ENCODE measurements at regions not wholly inside any gene's neighbourhood (a gene's known extent, or its start where the extent isn't known, plus 50 kb on each side); places are given as distances from the start of the nearest gene placed in this dataset.
"Not testable (repeated sequence)": the region's sequence is repeated elsewhere in the genome, so short reads cannot be mapped to it uniquely, and the experiment has no call there.

- Mint-ChIP-seq H3K27me3 (ENCODE audit: low read depth in 2 of 2) (no peaks in the 10 kb centered on the region), H3K36me3 (no peaks in the 10 kb centered on the region), H3K9me3 (peaks cover 0 to 2% of the 10 kb centered on the region in 2 donors), H3K4me1 (peaks cover 0 to 4% of the 10 kb centered on the region in 2 donors), H3K4me3 (no peak overlapping the region), H3K27ac (no peak overlapping the region)
- no peak for TF ChIP-seq CTCF (IDR thresholded peaks at IDR 0.05)
- intact Hi-C loops (cut with micrococcal nuclease): no loop called here
- DNase-seq (no peak), ATAC-seq (no peak)
- Histone ChIP-seq H3K4me3 (ENCODE audit: low read length) (no peak overlapping the region), H3K4me1 (ENCODE audit: control insufficient read depth, insufficient read depth, low read length) (no peaks in the 10 kb centered on the region), H3K27ac (ENCODE audit: low read length) (no peak overlapping the region), H3K36me3 (ENCODE audit: control insufficient read depth, insufficient read depth, low read length) (no peaks in the 10 kb centered on the region), H3K27me3 (ENCODE audit: control insufficient read depth, insufficient read depth, low read length) (no peaks in the 10 kb centered on the region), H3K9me3 (ENCODE audit: control insufficient read depth, insufficient read depth, low read length) (no peaks in the 10 kb centered on the region)
- 68% methylated on average over 1 of the region's 1 CpG for WGBS (ENCODE audit: insufficient coverage)
Observed at GRCh38 chr5:106454050-106454449, 1216.7 kb downstream of the EFNA5 start.

GRCh38 chr5:106451998-106452397, 1218.7 kb downstream of the EFNA5 start:
- intact Hi-C loops (cut with micrococcal nuclease): no loop called here
- Mint-ChIP-seq H3K36me3 (no peaks in the 10 kb centered on the region), H3K9me3 (peaks cover 0 to 4% of the 10 kb centered on the region in 2 donors), H3K27me3 (ENCODE audit: low read depth in 2 of 2) (no peaks in the 10 kb centered on the region), H3K4me1 (peaks cover 0 to 10% of the 10 kb centered on the region in 2 donors), H3K27ac (no peak overlapping the region), H3K4me3 (no peak overlapping the region)
- no peak for DNase-seq
- no peaks in the 10 kb centered on the region for H3K4me1 ChIP-seq (ENCODE audit: control insufficient read depth, insufficient read depth, low read length)
- H3K9me3 ChIP-seq (ENCODE audit: control insufficient read depth, insufficient read depth, low read length): no peaks in the 10 kb centered on the region
- no peak overlapping the region for H3K4me3 ChIP-seq (ENCODE audit: low read length)
- WGBS (ENCODE audit: insufficient coverage): 90% methylated on average over 5 of the region's 5 CpGs
- no peak for TF ChIP-seq CTCF (IDR thresholded peaks at IDR 0.05)
- H3K27ac ChIP-seq (ENCODE audit: low read length): no peak overlapping the region
- H3K27me3 ChIP-seq (ENCODE audit: control insufficient read depth, insufficient read depth, low read length): no peaks in the 10 kb centered on the region
- no peak for ATAC-seq
- no peaks in the 10 kb centered on the region for H3K36me3 ChIP-seq (ENCODE audit: control insufficient read depth, insufficient read depth, low read length)

DNA sequence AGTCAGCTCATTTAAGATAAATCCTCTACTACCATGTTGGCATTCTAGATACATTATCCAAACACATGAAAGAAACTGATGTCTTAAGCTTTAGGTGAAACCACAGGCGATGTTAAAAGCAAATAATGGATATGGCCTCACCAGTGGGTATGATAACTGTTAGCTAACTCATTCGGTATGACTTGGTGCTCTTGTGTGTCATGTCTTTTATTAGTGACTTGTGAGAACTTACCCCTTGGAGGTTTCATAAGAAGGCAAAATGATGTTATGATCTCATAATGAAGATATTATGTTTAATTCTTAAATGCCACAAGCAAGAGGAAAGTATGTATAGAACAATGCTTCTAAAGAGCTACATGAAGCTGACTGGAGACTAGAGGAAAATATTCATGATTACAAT, 1227.0 kb downstream of the EFNA5 start:
- Mint-ChIP-seq H3K4me3 (no peak overlapping the region), H3K27me3 (ENCODE audit: low read depth in 2 of 2) (no peaks in the 10 kb centered on the region), H3K36me3 (no peaks in the 10 kb centered on the region), H3K27ac (no peak overlapping the region), H3K9me3 (peaks cover 0 to 4% of the 10 kb centered on the region in 2 donors), H3K4me1 (peaks cover 0 to 6% of the 10 kb centered on the region in 2 donors)
- H3K4me1 ChIP-seq (ENCODE audit: control insufficient read depth, insufficient read depth, low read length): no peaks in the 10 kb centered on the region
- no peaks in the 10 kb centered on the region for H3K27me3 ChIP-seq (ENCODE audit: control insufficient read depth, insufficient read depth, low read length)
- DNase-seq (no peak), ATAC-seq (no peak)
- WGBS (ENCODE audit: insufficient coverage): 88% methylated on average over 2 of the region's 2 CpGs
- no peak overlapping the region for H3K4me3 ChIP-seq (ENCODE audit: low read length)
- intact Hi-C loops (cut with micrococcal nuclease): no loop called here
- no peaks in the 10 kb centered on the region for H3K9me3 ChIP-seq (ENCODE audit: control insufficient read depth, insufficient read depth, low read length)
- no peak overlapping the region for H3K27ac ChIP-seq (ENCODE audit: low read length)
- no peaks in the 10 kb centered on the region for H3K36me3 ChIP-seq (ENCODE audit: control insufficient read depth, insufficient read depth, low read length)
- TF ChIP-seq CTCF (IDR thresholded peaks at IDR 0.05): no peak

DNA sequence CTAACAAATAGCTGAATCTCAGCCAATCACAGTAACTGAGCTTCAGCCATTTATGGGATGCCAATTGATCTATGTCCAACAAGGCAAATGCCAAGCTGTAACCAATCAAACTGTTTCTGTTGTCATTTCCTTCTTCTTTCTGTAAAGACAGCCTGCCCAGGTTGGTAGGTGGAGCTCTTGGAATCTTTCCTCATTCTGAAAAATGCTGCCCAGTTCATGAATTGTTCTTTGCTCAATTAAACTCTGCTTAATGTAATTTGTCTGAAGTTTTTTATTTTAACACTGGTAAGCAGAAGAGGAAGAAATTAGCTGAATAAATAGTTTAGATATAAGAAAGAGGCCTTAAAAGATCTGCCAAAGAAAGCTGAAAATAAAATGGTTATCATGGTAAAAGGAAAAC, 1235.6 kb downstream of the EFNA5 start:
- no peak overlapping the region for H3K27ac Mint-ChIP-seq
- Histone ChIP-seq H3K4me1 (ENCODE audit: control insufficient read depth, insufficient read depth, low read length) (no peaks in the 10 kb centered on the region), H3K27me3 (ENCODE audit: control insufficient read depth, insufficient read depth, low read length) (no peaks in the 10 kb centered on the region), H3K9me3 (ENCODE audit: control insufficient read depth, insufficient read depth, low read length) (no peaks in the 10 kb centered on the region), H3K4me3 (ENCODE audit: low read length) (no peak overlapping the region), H3K27ac (ENCODE audit: low read length) (no peak overlapping the region), H3K36me3 (ENCODE audit: control insufficient read depth, insufficient read depth, low read length) (no peaks in the 10 kb centered on the region)
- H3K27me3 Mint-ChIP-seq (ENCODE audit: low read depth in 2 of 2): no peaks in the 10 kb centered on the region
- intact Hi-C loops (cut with micrococcal nuclease): no loop called here
- DNase-seq: no peak
- H3K4me3 Mint-ChIP-seq: no peak overlapping the region
- no peaks in the 10 kb centered on the region for H3K36me3 Mint-ChIP-seq
- no peaks in the 10 kb centered on the region for H3K4me1 Mint-ChIP-seq
- ATAC-seq: no peak
- TF ChIP-seq CTCF (IDR thresholded peaks at IDR 0.05): no peak
- H3K9me3 Mint-ChIP-seq: peaks cover 6 to 14% of the 10 kb centered on the region in 2 donors

DNA sequence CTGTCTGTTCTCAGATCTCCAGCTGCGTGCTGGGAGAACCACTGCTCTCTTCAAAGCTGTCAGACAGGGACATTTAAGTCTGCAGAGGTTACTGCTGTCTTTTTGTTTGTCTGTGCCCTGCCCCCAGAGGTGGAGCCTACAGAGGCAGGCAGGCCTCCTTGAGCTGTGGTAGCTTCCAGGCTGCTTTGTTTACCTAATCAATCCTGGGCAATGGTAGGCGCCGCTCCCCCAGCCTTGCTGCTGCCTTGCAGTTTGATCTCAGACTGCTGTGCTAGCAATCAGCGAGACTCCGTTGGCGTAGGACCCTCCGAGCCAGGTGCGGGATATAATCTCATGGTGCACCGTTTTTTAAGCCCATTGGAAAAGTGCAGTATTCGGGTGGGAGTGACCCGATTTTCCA, 1240.0 kb downstream of the EFNA5 start:
- intact Hi-C loops (cut with micrococcal nuclease); H3K4me1 Mint-ChIP-seq; ATAC-seq; H3K27me3 Mint-ChIP-seq (ENCODE audit: low read depth in 2 of 2); DNase-seq; H3K27ac ChIP-seq (ENCODE audit: low read length); H3K4me1 ChIP-seq (ENCODE audit: control insufficient read depth, insufficient read depth, low read length); H3K27ac Mint-ChIP-seq; H3K9me3 ChIP-seq (ENCODE audit: control insufficient read depth, insufficient read depth, low read length); H3K4me3 Mint-ChIP-seq; H3K4me3 ChIP-seq (ENCODE audit: low read length); H3K27me3 ChIP-seq (ENCODE audit: control insufficient read depth, insufficient read depth, low read length); H3K36me3 Mint-ChIP-seq; H3K36me3 ChIP-seq (ENCODE audit: control insufficient read depth, insufficient read depth, low read length): not testable (repeated sequence)
- H3K9me3 Mint-ChIP-seq: peaks cover 8 to 17% of the 10 kb centered on the region in 2 donors
- 95% methylated on average over 10 of the region's 11 CpGs for WGBS (ENCODE audit: insufficient coverage)

Measured in natural killer cell (primary cell).